ENCODE measurements at regions not wholly inside any gene's neighbourhood (a gene's known extent, or its start where the extent isn't known, plus 50 kb on each side); places are given as distances from the start of the nearest gene placed in this dataset.

DNA sequence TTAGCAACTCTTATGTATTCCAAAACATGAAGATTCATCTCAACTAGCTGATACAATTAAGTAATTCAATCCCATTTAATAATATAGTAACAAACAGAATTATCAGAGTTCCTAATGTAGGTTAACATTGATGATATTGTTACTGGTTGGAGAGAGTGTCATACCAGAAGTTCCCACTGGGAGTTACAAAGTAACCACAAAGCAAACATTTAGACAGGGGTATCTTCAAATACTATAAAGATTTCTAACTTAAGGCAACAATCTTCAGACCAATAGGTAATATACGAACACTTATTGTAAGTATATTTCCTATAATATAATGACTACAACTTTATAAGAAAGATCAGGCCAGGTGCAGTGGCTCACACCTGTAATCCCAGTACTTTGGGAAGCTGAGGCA lies 1372.9 kb upstream of the PIK3C3 start:
- DNase-seq: no peak

GRCh38 chr18:40577981-40578365 lies 1377.1 kb upstream of the PIK3C3 start:
- no peak for DNase-seq

- DNase-seq: no peak
Observed at GRCh38 chr18:40577239-40577980, 1377.6 kb upstream of the PIK3C3 start.

DNA sequence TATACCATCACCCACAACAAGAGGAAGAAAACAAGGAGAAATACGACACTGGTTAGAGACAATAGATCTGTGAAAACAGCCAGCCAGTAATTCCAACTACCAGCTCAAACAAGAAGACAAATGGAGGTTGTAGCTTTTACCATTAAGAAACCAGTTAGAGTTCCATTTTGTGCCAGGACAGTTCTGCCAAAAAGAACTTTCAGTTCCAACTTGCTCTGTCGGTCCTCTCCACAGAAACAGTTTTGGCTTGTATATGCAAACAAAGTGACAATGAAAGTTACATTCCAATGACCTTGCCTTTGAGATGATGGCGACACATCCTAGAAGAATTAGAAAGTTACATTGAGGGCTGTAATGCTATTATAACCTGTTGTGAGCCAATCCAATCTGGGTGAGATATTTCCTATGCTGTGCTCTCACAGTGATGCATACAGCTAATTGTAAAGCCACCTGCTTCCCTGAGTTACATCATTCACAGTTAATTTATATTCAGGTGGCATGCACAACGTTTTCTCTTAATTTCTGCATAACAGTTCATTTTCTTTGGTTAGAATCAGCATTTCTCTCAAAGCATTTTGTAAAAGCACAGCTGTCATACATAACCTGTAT lies 1378.4 kb upstream of the PIK3C3 start:
- DNase-seq: no peak

- no peak for DNase-seq
Observed at GRCh38 chr18:40570615-40571014, 1384.4 kb upstream of the PIK3C3 start.

GRCh38 chr18:40569605-40570004 lies 1385.4 kb upstream of the PIK3C3 start:
- no peak for DNase-seq

DNA sequence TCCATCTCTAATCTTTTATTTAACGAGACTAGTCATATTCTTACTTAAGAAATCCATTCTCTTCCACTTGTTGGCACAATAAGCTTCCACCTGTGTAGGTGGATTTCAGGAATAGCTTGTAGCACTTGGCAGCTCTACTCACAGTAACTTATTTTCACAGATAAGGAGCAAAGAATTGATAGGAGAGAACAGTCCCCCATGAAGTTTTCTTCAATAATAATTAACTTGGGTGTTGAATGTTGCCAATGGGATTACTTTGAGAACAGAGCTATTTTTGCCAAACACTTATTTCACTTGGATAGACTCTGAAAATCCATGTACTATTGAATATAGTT lies 1388.6 kb upstream of the PIK3C3 start:
- DNase-seq: no peak

- DNase-seq: no peak
Observed at GRCh38 chr18:40565805-40566509, 1389.1 kb upstream of the PIK3C3 start.

DNA sequence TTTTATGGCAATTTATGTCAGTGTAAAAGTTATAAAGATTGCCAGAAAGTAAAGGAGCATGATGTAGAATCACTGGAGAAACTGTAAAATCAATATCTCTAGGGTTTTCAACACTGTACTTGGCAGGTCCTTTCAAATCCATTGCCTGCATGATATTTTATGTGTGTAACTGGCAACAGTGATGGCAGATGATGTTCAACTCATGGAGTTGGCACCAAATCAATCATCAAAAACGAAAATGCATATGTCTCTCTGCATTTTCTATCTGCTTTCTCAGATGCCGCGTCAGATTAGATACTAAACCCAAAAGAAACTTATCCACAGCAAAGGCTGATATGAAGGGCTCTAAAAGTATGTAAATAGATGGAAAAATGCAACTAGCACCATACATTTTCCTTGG lies 1395.5 kb upstream of the PIK3C3 start:
- DNase-seq: no peak

DNA sequence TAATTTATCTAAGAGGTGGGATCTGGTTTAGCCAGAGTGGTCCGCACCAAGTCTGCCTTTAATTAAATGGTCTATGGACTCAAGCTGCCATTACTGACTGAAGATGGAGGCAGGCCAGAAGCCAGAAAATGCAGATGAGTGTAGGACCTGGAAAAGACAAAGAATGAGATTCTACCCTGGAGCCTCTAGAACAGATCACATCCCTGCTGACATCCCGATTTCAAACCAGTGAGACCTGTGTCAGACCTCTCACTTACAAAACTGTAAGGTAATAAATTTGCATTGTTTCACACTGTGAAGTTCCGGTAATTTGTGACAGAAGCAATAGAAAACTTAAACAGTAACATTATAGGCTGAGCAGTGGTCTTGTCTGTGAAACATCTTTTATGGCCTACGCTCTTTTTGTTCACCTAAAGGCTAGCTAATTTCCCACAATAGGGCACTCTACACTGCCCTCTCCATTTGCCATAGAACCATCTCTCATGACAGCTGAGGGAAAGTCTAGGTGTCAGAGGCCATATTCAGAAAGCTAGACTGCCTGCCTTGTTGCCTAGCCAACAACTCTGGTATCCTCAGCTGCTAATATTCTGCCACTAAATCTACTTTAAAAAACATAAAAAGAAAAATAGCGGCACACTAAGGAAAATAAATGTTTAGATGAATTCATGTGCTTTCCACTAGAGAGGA lies 1396.2 kb upstream of the PIK3C3 start:
- DNase-seq: no peak

DNA sequence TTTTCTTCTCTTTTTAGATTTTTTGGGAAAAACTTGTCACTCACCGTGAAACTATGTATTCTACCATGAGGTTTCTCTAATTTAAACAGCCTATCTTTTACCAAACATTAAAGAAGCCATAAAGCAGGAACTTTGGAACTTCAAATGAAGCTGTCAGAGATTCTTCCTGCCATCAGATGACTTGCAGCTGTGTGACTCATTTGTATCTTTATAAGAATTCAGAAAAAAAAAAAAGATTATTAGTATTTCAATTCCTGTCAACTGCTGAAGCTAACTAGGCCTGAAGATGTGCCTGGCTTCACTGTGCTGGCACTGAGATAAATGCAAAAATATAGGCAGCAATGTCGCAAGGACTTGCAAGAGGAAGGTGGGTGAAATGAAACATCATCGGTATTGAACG lies 1399.1 kb upstream of the PIK3C3 start:
- DNase-seq: no peak

DNA sequence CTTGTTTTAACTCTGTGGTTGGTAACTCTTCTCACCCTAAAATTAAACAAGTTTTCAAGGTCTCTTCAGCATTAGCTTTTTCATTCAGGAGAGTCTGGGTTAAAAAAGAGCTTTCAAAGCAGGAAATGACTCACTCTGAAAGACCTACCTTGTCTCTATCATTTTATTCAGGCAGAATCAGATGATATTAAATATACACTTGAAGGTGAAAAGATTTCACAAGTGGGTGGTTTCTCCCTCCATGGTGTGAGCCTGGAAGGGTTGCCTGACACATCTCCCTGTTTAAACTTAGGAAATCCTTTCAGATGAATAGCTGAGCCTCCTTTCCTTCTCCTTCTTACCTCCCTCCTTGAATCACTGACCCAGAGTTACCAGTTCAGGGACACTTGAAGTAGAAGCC lies 1402.0 kb upstream of the PIK3C3 start:
- no peak for DNase-seq

GRCh38 chr18:40546875-40547274 lies 1408.2 kb upstream of the PIK3C3 start:
- no peak for DNase-seq

GRCh38 chr18:40534723-40535122 lies 1420.3 kb upstream of the PIK3C3 start:
- DNase-seq: no peak

- no peak for DNase-seq
Observed at GRCh38 chr18:40532046-40532445, 1423.0 kb upstream of the PIK3C3 start.

- DNase-seq: no peak
Observed at GRCh38 chr18:40531051-40531450, 1424.0 kb upstream of the PIK3C3 start.

- no peak for DNase-seq
Observed at GRCh38 chr18:40529478-40529877, 1425.6 kb upstream of the PIK3C3 start.

DNA sequence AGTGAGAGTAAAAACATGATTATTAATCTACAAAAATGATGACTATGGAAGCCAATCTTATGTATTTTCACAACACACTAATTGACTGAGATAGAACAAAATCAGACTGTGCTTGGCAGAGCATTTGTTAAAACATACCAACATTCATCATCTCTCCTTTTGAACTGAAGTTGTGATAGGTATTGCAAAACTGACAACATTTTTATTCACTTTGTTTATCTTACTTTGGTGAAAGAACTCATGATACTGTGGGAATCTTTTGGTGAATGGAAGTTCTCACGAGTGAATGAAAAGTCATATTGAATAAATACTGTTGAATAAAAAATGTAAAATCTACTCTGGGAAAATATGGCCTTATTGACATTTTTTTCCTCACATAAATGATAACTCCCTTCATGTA lies 1430.2 kb upstream of the PIK3C3 start:
- DNase-seq: no peak

- no peak for DNase-seq
Observed at GRCh38 chr18:40523287-40523686, 1431.7 kb upstream of the PIK3C3 start.

DNA sequence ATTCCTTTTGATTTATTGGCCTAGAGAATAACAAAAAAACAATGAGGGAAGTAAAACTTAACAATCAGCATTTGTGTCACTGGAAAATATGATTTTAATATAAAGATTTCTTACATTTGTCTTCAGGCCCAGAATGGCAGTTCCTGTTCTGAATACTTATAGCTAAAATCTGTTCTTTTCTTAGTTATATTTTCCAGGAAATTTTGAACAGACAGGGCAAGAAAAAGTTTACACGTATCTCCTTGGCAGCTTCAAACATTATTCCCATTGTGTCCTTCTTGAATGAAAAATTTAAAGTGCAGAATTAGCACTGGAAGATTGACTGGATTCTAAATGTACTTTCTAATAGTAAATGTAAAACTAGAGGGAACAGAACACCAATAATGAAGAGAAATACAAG lies 1454.0 kb upstream of the PIK3C3 start:
- no peak for DNase-seq

GRCh38 chr18:40494603-40495002 lies 1460.4 kb upstream of the PIK3C3 start:
- no peak for DNase-seq

GRCh38 chr18:40493316-40493715 lies 1461.7 kb upstream of the PIK3C3 start:
- no peak for DNase-seq

DNA sequence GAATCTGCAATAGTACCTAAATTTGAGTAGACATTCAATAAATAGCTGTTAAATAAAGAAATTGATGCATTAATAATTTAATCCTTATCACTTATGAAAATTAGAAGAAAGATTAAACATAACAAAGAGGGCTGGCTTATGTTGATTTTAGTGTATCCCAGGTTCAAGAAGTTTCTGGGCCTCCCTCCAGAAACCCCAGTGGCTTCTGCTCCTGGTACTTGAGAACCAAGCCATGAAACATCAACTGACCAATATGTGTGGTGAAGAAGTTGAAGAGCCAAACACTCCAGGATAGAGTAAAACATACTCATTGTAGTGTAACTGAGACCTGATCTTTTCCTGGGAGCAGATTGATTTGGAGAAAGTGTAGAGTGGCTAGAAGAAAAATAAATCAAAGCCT lies 1465.7 kb upstream of the PIK3C3 start:
- DNase-seq: no peak

DNA sequence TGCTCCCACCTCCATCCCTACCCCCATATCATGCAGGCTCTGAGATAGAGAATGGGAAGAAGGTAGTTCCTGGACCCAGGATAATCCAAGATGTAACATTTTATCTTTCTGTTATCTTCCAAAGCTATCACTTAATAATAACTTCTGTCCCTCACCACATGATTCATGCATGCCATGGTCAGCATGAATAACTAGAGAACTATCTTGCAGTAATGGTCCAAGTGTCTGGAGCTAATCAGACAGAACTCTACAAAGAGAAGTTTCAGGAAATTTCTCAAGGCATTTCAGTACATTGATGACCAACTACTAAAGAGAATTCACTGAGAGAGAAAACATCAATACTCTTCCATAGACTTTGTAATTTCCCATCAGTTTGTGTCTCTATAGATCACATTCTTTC lies 1469.7 kb upstream of the PIK3C3 start:
- DNase-seq: no peak
